ENCODE measurements at regions not wholly inside any gene's neighbourhood (a gene's known extent, or its start where the extent isn't known, plus 50 kb on each side); places are given as distances from the start of the nearest gene placed in this dataset.

- no peak for DNase-seq (ENCODE audit: low spot score)
Measured at GRCh38 chr3:46146548-46146947, 61.6 kb downstream of the CCR1 start.

- DNase-seq (ENCODE audit: low spot score), result no peak
Measured at GRCh38 chr3:46146021-46146420, 62.1 kb downstream of the CCR1 start.

GRCh38 chr3:46145147-46145546, 63.0 kb downstream of the CCR1 start:
- no peak for DNase-seq (ENCODE audit: low spot score)

GRCh38 chr3:46143951-46144473, 64.1 kb downstream of the CCR1 start:
- DNase-seq (ENCODE audit: low spot score), result peak; percentile 53

GRCh38 chr3:46141813-46142212, 66.3 kb downstream of the CCR1 start:
- DNase-seq (ENCODE audit: low spot score), result no peak

GRCh38 chr3:46138581-46138980, 69.5 kb downstream of the CCR1 start:
- no peak for DNase-seq (ENCODE audit: low spot score)

- DNase-seq (ENCODE audit: low spot score), result no peak
Measured at GRCh38 chr3:46135475-46135874, 72.6 kb downstream of the CCR1 start.

GRCh38 chr3:46133285-46133684, 74.8 kb downstream of the CCR1 start:
- no peak for DNase-seq (ENCODE audit: low spot score)

- DNase-seq (ENCODE audit: low spot score), result no peak
Measured at GRCh38 chr3:46132565-46132964, 75.5 kb downstream of the CCR1 start.

- no peak for DNase-seq (ENCODE audit: low spot score)
Measured at GRCh38 chr3:46131884-46132450, 76.1 kb downstream of the CCR1 start.

GRCh38 chr3:46130631-46131310, 77.3 kb downstream of the CCR1 start:
- peak; percentile 19 for DNase-seq (ENCODE audit: low spot score)

- DNase-seq (ENCODE audit: low spot score), result no peak
Measured at GRCh38 chr3:46129588-46130272, 78.4 kb downstream of the CCR1 start.

- DNase-seq (ENCODE audit: low spot score), result no peak
Measured at GRCh38 chr3:46127503-46127902, 80.6 kb downstream of the CCR1 start.

GRCh38 chr3:46124216-46125177, 83.6 kb downstream of the CCR1 start:
- no peak for DNase-seq (ENCODE audit: low spot score)

GRCh38 chr3:46123646-46124045, 84.5 kb downstream of the CCR1 start:
- no peak for DNase-seq (ENCODE audit: low spot score)

- DNase-seq (ENCODE audit: low spot score), result no peak
Measured at GRCh38 chr3:46122091-46122490, 86.0 kb downstream of the CCR1 start.

GRCh38 chr3:46120983-46121382, 87.1 kb downstream of the CCR1 start:
- no peak for DNase-seq (ENCODE audit: low spot score)

GRCh38 chr3:46119709-46120498, 88.2 kb downstream of the CCR1 start:
- no peak for DNase-seq (ENCODE audit: low spot score)

GRCh38 chr3:46119253-46119652, 88.9 kb downstream of the CCR1 start:
- no peak for DNase-seq (ENCODE audit: low spot score)

GRCh38 chr3:46116996-46117395, 89.7 kb upstream of the XCR1 start:
- no peak for DNase-seq (ENCODE audit: low spot score)

GRCh38 chr3:46114323-46114988, 87.2 kb upstream of the XCR1 start:
- no peak for DNase-seq (ENCODE audit: low spot score)
